Osteocyte (in vitro differentiated cells): ENCODE measurements at regions not wholly inside any gene's neighbourhood (a gene's known extent, or its start where the extent isn't known, plus 50 kb on each side); places are given as distances from the start of the nearest gene placed in this dataset.

Experiments
- DNase-seq: peaks from one replicate; pipeline ENCODE4 v3.0.0; 2021; ENCODE audit warnings: mixed read lengths; ENCODE audit not compliant: unreplicated experiment; ENCODE audit errors: extremely low spot score
- H3K27ac Mint-ChIP-seq: one replicate; pipeline ENCODE4 v1.8.0; 2021; ENCODE audit warnings: mild to moderate bottlenecking, mixed read lengths; ENCODE audit not compliant: unreplicated experiment
- H3K27me3 Mint-ChIP-seq: one replicate; pipeline ENCODE4 v1.8.0; 2021; ENCODE audit warnings: mixed read lengths; ENCODE audit not compliant: unreplicated experiment
- H3K36me3 Mint-ChIP-seq: one replicate; pipeline ENCODE4 v1.8.0; 2021; ENCODE audit warnings: mixed read lengths; ENCODE audit not compliant: unreplicated experiment
- H3K4me1 Mint-ChIP-seq: one replicate; pipeline ENCODE4 v1.8.0; 2021; ENCODE audit warnings: mixed read lengths; ENCODE audit not compliant: unreplicated experiment
- H3K4me3 Mint-ChIP-seq: one replicate; pipeline ENCODE4 v1.8.0; 2021; ENCODE audit warnings: mild to moderate bottlenecking, moderate library complexity, mixed read lengths; ENCODE audit not compliant: unreplicated experiment
- H3K9me3 Mint-ChIP-seq: one replicate; pipeline ENCODE4 v1.8.0; 2021; ENCODE audit warnings: mixed read lengths; ENCODE audit not compliant: unreplicated experiment
- TF ChIP-seq, protein P1 (sequence below): fragments of 200-600 bp; sonication (generic); IDR thresholded peaks from 2 replicates; pipeline ENCODE4 v1.5.0; 2021; ENCODE audit warnings: antibody characterized with exemption, mild to moderate bottlenecking, moderate library complexity

DNA sequence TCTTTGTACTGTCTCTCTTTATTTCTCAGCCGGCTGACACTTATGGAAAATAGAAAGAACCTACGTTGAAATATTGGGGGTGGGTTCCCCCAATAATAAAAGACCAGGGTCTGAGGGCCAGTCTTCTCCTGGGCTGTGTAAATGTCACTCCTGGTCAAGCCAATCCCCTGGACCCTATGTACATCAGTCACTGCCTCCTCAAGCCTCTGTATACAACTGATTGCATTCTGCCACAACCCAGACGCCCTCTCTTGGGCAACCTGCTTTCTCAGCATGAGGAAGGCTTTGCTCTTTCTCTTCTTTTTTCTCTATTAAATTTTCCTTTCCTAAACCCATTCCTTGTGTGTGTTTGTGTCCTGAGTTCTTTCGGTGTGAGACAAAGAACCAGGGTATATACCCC, 84.1 kb upstream of the SERBP1 start:
- Mint-ChIP-seq H3K36me3 (peaks cover 3% of the 10 kb centered on the region), H3K27ac (no peak overlapping the region), H3K9me3 (peaks cover 14% of the 10 kb centered on the region), H3K27me3 (no peaks in the 10 kb centered on the region), H3K4me1 (no peaks in the 10 kb centered on the region), H3K4me3 (no peak overlapping the region)
- TF ChIP-seq, protein P1, sequence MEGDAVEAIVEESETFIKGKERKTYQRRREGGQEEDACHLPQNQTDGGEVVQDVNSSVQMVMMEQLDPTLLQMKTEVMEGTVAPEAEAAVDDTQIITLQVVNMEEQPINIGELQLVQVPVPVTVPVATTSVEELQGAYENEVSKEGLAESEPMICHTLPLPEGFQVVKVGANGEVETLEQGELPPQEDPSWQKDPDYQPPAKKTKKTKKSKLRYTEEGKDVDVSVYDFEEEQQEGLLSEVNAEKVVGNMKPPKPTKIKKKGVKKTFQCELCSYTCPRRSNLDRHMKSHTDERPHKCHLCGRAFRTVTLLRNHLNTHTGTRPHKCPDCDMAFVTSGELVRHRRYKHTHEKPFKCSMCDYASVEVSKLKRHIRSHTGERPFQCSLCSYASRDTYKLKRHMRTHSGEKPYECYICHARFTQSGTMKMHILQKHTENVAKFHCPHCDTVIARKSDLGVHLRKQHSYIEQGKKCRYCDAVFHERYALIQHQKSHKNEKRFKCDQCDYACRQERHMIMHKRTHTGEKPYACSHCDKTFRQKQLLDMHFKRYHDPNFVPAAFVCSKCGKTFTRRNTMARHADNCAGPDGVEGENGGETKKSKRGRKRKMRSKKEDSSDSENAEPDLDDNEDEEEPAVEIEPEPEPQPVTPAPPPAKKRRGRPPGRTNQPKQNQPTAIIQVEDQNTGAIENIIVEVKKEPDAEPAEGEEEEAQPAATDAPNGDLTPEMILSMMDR, result no peak
- no peak for DNase-seq

DNA sequence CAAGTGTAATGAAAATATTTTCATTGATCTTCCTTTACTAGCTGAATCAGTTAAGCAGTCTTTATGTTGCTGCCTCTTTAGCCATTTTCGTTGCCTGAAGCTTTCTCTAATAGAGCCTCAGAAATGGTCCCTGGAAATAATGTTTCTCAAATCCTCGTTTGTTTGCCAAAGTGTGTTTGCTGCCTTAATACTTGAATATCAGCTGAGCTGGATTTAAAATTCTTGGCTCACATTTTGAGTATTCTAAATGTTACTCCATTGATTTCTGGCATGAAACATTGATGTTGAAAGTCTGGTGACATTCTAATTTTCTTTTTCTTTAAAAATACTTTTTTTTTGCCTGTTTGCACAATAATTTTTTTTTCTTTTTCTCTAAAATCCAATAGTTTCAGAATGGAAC, 84.6 kb upstream of the SERBP1 start:
- Mint-ChIP-seq H3K27ac (no peak overlapping the region), H3K4me1 (no peaks in the 10 kb centered on the region), H3K4me3 (no peak overlapping the region), H3K27me3 (no peaks in the 10 kb centered on the region), H3K36me3 (peaks cover 3% of the 10 kb centered on the region), H3K9me3 (peaks cover 14% of the 10 kb centered on the region)
- DNase-seq, result no peak
- TF ChIP-seq, protein P1, result no peak

DNA sequence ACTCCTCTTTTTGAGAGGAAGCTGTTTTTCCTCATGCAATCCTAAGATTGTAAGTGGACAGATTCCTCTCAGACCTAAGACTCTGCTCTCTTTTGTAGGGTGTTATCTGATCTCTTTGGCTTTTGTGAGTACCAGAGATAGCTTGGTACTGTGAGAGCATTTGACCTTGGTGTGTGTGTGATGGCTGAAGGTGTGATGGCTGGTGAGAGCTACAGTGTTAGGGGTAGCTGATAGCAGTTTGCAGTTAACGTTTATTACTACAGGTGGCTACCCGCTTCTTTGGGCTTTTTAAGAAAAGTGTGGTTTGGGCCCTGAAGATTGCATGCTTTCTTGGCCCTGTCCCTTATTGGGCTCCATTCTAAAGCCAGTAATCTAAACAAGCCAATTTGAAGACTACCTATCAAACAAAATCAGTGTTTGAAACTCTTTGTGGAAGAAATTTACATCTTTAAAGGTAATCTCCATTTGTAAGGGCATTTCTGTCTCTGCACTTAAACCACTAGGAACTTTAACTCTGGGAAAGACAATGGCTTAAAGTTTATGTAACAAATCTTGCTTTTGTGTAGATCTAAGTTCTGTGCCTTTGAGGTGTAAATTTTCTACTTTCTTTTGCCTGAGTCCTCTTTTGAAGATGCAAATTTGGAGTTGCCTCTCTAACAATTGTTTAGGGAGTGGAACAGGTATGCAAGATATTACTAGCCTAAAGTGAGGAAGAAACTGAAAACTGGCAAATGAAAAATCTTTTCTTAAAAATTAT, 85.3 kb upstream of the SERBP1 start:
- no peak for DNase-seq
- TF ChIP-seq, protein P1, result no peak
- peaks cover 14% of the 10 kb centered on the region for H3K9me3 Mint-ChIP-seq
- no peak overlapping the region for H3K4me3 Mint-ChIP-seq
- H3K36me3 Mint-ChIP-seq, result peaks cover 3% of the 10 kb centered on the region
- no peaks in the 10 kb centered on the region for H3K4me1 Mint-ChIP-seq
- H3K27ac Mint-ChIP-seq, result no peak overlapping the region
- H3K27me3 Mint-ChIP-seq, result no peaks in the 10 kb centered on the region

DNA sequence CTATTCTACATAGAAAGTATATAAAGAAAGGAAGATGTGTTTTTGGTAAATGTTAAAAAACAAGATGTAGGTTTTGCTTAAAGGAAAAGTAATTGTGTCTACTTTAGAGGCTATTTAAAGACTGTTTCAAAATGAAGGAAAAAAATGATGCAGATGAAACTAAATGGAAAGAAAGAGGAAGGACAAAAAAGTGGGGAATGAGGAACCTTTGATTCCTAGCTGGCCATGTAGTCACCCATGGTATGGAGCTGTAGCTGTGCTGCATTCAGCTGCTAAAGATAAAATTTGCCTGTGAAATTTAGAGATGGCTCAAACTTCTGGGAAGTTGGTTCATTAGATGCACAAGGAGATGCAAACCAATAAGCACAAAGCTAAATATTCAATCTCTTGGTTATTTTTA, 86.8 kb upstream of the SERBP1 start:
- Mint-ChIP-seq H3K4me3 (no peak overlapping the region), H3K9me3 (peaks cover 14% of the 10 kb centered on the region), H3K27ac (no peak overlapping the region), H3K36me3 (peaks cover 3% of the 10 kb centered on the region), H3K4me1 (no peaks in the 10 kb centered on the region), H3K27me3 (no peaks in the 10 kb centered on the region)
- DNase-seq, result no peak
- TF ChIP-seq, protein P1, result no peak

DNA sequence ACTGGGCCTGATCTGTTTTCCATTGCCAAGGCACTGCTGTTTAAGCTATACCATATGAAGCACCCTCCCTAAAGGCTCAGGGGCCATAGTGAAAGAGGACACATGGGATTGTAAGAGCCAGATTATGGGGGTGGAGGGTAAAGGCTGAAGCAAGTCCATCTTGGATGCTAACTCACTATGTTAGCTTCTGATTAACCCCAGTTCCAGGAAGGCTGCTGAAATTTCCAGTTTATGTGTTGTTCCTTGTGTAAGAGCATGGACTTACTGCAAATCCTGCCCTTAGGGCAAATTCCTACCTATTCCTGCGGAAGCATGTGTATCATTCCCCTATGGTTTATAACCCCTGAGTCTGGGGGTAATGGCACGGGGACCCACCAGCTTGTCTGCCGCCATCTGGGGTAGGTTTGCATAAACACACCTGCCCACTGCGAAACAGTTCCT, 91.8 kb upstream of the SERBP1 start:
- DNase-seq, result no peak
- Mint-ChIP-seq H3K27ac (no peak overlapping the region), H3K36me3 (no peaks in the 10 kb centered on the region), H3K4me1 (no peaks in the 10 kb centered on the region), H3K4me3 (no peak overlapping the region), H3K27me3 (no peaks in the 10 kb centered on the region), H3K9me3 (no peaks in the 10 kb centered on the region)
- TF ChIP-seq, protein P1, result no peak
